ENCODE measurements at regions not wholly inside any gene's neighbourhood (a gene's known extent, or its start where the extent isn't known, plus 50 kb on each side); places are given as distances from the start of the nearest gene placed in this dataset.

DNA sequence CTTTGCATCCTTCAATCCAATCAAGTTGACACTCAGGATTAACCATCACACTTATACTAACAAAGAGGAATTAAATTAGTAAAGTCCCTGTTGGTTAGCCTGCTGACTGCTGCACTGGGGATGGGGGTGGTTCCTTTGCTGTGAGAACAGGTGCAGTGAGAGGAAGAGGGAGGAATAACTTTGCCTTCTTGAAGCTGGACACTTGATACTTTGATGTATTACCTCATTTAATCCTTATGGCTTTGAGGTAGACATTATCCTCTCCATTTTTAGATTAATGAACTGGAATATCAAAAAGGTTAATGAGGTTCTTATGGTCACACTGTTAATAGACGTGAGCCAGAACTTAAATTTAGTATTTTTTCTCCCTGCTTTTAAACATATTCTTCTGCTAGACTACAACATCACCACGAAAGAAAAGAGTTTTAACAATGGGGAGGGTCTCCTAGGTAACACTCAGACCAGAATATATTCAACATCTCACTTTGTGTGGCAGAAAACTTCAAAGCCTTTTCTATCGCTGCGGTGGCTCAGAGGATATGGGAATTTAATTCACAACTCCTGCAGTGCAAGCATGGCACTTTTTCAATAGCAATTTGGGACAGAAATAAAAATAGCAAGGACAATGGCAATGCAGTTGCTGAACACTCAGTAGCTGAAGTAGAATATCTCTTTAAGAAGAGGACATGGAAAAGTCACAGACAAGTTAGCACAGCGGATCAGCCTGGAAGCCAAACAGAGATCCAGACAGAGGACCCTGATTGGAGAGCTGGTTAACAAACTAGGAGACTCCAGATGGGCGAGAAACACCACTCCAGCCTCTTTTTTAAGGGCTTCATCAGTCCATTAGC lies 68.8 kb upstream of the DNAH14 start:
- no peak for TF ChIP-seq POLR2A (IDR thresholded peaks at IDR 0.05; ENCODE audit: low read length)
- no peak for TF ChIP-seq GATA1 (IDR thresholded peaks at IDR 0.05; ENCODE audit: low read depth, low read length)
